ENCODE measurements at regions not wholly inside any gene's neighbourhood (a gene's known extent, or its start where the extent isn't known, plus 50 kb on each side); places are given as distances from the start of the nearest gene placed in this dataset.

DNA sequence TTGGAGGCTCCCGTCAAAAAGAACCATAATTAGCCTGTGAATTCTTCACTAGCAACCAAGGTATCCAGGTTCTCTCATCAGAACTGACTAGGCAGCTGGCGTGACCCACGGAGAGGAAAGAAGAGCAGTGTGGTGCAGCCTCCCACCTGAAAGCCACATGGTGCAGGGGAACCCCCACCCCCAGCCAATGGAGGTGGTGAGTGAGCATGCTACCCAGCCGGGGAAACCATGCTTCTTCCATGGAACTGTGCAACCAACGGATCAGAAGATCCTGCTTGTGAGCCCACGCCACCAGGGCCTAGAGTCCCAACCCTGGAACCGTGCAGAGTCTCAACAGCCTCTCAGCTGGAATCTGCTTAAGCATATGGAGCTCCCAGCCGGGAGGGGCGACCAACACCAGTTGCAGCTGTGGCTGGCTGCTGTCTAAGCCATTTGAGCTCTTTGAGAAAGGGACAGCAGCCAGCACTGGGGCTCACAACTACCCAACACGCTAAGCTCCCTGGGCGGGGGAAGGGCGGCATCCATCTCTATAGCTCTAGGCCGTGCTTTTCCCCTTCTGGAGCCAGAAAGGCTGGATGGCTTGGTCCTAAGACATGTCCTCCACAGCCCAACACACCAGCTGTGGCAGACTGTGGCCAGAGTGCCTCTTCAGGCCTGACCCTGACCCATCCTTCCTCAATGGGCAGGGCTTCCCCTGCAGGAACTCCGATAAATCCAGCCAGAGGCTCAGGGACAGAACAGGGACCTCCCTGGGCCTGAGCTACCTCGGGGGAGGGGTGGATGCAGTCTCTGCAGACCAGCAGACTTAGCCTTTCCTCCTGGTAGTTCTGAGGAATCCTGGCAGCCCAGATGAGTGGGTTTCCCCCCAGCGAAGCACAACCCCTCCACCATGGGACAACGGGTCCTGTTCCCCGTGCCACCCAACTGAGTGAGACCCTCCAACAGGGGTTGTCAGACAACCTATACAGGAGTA is 151.4 kb upstream of the NXPH2 start:
- no peak overlapping the region for H3K4me3 ChIP-seq (ENCODE audit: low read depth, low read length)
- no peak for TF ChIP-seq CTCF (IDR thresholded peaks at IDR 0.05; ENCODE audit: insufficient read depth, low read length)
- no peak for DNase-seq (ENCODE audit: low read depth)

- TF ChIP-seq CTCF (IDR thresholded peaks at IDR 0.05; ENCODE audit: insufficient read depth, low read length): no peak
- no peak overlapping the region for H3K4me3 ChIP-seq (ENCODE audit: low read depth, low read length)
- no peak for DNase-seq (ENCODE audit: low read depth)
Measured at GRCh38 chr2:138930571-138930970, 150.4 kb upstream of the NXPH2 start.

- no peak for TF ChIP-seq CTCF (IDR thresholded peaks at IDR 0.05; ENCODE audit: insufficient read depth, low read length)
- no peak for DNase-seq (ENCODE audit: low read depth)
- H3K4me3 ChIP-seq (ENCODE audit: low read depth, low read length): no peak overlapping the region
Measured at GRCh38 chr2:138928374-138929021, 148.3 kb upstream of the NXPH2 start.

GRCh38 chr2:138922973-138923563 is 142.9 kb upstream of the NXPH2 start:
- H3K4me3 ChIP-seq (ENCODE audit: low read depth, low read length): no peak overlapping the region
- DNase-seq (ENCODE audit: low read depth): peak; percentile 57
- TF ChIP-seq CTCF (IDR thresholded peaks at IDR 0.05; ENCODE audit: insufficient read depth, low read length): peak; percentile 49

GRCh38 chr2:138919120-138919747 is 139.0 kb upstream of the NXPH2 start:
- DNase-seq (ENCODE audit: low read depth): no peak

More at GRCh38 chr2:138919120-138919747, 139.0 kb upstream of the NXPH2 start:
- H3K4me3 ChIP-seq (ENCODE audit: low read depth, low read length): no peak overlapping the region
- no peak for TF ChIP-seq CTCF (IDR thresholded peaks at IDR 0.05; ENCODE audit: insufficient read depth, low read length)
